Activated CD8-positive, alpha-beta memory T cell treated with anti-CD3 and anti-CD28 coated beads, Interleukin-2, amount 50 U/mL, for 24 hours (primary cell): ENCODE measurements at regions not wholly inside any gene's neighbourhood (a gene's known extent, or its start where the extent isn't known, plus 50 kb on each side); places are given as distances from the start of the nearest gene placed in this dataset.
"Not testable (repeated sequence)": the region's sequence is repeated elsewhere in the genome, so short reads cannot be mapped to it uniquely, and the experiment has no call there.

ENCODE experiments used
- DNase-seq: peaks from one replicate; pipeline ENCODE4 v3.0.0-alpha.2; 2020; ENCODE audit errors: extremely low read depth

- no peak for DNase-seq
These were observed 650.0 kb upstream of the STXBP6 start for GRCh38 chr14:25699981-25700380.

GRCh38 chr14:25698111-25698510 is 648.2 kb upstream of the STXBP6 start:
- DNase-seq: no peak

DNA sequence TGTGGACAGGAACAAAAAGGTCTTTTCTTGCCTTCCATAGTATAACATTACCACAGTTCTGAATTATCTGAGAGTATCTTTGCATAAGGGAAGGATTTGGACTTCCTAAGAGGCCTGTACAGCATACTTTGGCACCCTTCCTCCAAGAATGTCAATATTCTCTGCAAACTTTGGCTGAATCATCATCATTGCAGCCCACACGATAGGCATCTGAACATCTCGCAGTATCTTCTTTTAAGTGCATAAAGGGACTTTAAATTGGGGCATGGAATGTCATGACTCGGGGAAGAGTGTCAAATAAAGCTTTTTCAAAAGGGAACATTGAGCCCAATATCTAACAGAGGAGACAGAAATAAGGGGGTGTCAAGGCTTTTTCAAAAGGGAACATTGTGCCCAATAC is 646.2 kb upstream of the STXBP6 start:
- DNase-seq: no peak

DNA sequence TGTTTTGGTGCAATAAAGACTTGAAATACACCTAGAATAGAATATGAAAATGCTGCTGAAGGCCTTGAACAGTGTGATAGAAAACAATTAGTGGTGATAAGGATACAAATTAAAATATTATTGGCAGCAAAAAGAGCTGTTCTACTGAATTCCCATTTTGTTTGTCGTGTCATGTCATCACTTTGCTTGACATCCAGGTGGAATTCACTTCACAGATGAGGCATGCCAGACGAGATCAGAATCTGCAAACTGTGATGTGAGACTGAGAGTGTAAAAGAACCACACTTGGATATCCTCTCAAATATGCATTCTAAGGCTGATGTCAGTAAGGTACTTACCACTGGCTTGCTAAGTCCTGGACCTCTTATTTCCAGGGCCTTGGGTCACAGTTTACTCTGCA is 635.1 kb upstream of the STXBP6 start:
- no peak for DNase-seq

DNA sequence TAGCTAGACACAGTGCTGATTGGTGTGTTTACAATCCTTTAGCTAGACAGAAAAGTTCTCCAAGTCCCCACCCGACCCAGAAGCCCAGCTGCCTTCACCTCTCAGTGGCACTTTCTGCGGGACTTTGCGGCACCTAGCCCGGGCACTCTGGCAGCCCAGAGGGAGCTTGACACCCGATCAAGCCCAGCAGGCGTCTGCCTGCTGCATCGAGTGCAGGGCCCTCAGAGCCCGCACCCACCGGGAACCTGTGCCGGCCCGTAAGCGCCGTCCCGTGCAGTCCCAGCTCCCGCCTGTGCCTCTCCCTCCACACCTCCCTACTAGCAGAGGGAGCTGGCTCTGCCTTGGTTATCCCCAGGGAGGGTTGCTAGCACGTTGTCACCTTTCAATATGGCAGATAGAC is 631.0 kb upstream of the STXBP6 start:
- DNase-seq: no peak

DNA sequence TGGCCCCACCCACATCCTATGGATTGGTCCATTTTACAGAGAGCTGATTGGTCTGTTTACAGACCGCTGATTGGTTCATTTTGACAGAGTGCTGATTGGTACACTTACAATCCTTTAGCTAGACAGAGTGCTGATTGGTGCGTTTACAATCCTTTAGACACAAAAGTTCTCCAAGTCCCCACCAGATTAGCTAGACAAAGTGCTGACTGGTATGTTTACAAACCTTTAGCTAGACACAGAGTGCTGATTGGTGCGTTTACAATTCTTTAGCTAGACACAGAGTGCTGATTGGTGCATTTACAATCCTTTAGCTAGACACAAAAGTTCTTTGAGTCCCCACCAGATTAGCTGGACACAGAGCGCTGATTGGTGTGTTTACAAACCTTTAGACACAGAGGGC is 630.6 kb upstream of the STXBP6 start:
- not testable (repeated sequence) for DNase-seq

DNA sequence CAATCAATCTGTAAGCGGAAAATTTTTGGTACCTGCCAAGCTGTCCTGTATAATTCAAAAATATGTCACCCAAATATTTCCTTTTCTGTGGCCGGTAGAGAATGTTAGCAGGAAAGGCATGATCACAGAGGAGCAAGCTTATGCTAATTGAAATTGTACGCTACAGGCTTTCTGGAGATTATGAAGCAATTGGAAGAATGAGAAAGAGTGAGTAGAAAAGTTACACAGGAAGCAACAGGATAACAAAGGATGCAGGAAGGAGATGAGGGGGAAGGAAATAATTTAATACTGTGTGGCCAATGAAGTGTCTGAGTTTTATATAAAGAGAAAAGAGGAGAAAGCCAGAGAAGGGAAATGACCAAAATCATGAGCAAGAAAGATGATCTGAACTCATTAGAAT is 627.2 kb upstream of the STXBP6 start:
- no peak for DNase-seq

GRCh38 chr14:25667387-25667786 is 617.4 kb upstream of the STXBP6 start:
- no peak for DNase-seq

DNA sequence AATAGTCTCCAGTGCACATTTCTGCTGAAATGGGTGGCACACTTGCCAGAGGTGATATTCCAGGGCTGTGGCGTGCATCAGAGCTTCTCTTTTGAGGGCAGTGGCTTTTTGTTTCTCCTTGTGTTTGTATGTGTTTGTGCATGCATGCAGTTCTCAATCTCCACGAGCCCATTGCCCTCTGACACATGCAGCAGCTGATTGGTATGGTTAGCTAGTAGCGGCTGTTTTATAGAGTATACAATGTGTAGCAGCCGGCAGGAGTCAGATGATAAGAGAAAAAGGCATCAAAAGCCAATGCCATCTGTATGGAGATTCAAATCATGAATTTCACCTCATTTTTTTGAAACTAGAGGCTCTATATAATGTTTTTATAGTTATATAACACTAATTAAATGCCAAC is 616.9 kb upstream of the STXBP6 start:
- DNase-seq: no peak

GRCh38 chr14:25658988-25659387 is 609.0 kb upstream of the STXBP6 start:
- DNase-seq: no peak

DNA sequence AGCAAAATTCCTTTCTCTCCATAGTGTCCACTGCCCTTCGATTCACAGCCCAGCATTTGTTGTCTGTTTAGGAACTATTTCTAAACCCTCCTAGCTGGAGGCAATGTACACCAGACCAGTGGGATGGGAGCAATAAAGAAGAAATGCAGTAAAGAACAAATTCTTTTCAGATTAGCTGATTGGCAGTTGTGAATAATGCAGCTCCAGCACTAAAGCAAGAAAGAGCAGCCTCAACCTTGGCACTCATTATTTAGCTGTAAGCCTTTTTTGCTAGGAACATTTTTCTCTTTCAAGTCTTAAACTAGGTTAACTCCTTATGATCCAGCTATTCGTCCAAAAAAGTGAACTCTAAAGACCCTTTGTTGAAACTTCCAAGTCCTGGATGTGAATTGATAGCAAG is 580.5 kb upstream of the STXBP6 start:
- DNase-seq: no peak

- DNase-seq: no peak
These were observed 579.0 kb upstream of the STXBP6 start for GRCh38 chr14:25628978-25629377.

- DNase-seq: no peak
These were observed 578.4 kb upstream of the STXBP6 start for GRCh38 chr14:25628390-25628789.

DNA sequence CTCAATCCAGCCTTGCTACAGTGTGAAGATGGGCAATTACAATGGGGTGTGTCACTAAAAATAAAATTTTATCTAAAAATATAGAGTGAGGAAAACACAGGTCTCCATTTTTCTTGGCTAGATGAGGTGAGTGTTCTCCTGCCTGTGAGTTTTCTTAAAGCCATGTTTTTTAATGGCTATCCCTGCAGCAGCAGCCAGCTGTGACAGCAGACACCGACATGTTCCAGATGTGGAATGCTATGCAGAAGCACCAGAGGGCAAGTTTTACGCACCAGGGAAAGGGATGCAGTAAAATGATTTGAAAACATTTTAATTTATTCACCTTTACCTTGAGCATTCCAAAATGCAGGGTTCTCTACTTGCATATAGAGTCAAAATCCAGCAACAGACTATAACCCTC is 577.0 kb upstream of the STXBP6 start:
- DNase-seq: no peak

GRCh38 chr14:25622763-25623162 is 572.8 kb upstream of the STXBP6 start:
- no peak for DNase-seq

DNA sequence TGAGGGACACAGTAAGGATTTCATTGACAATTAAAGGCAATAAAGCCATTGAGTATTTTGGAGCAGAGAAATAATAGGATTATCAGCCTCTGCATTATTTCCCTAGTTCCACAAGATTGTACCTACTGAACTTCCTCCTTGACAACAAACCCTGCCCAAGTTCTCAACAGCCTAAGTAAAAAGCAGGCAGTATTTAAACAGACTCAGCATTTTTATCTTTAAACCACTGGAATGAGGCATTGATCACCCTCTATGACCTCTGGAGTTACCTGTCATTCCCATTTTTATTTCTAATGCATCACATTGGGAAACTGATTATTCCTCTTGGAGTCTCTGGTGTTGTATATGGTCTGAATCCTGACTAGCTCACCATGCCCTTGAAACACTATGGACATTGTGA is 570.6 kb upstream of the STXBP6 start:
- DNase-seq: no peak

DNA sequence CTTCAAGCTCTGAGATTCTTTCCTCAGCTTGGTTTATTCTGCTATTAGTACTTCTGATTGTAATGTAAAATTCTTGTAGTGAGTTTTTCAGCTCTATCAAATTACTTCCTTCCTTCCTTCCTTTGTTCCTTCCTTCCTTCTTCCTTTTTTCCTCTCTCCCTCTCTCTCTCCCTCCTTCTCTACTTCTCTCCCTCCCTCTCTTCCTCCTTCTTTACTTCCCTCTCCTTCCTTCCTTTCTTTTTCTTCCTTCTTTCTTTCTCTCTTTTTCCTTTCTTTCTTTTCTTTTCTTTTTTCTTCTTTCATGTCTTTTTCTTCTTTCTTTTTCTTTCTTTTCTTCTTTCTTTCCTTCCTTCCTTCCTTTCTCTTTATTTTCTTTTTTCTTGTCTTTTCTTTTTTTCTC is 565.2 kb upstream of the STXBP6 start:
- DNase-seq: no peak

DNA sequence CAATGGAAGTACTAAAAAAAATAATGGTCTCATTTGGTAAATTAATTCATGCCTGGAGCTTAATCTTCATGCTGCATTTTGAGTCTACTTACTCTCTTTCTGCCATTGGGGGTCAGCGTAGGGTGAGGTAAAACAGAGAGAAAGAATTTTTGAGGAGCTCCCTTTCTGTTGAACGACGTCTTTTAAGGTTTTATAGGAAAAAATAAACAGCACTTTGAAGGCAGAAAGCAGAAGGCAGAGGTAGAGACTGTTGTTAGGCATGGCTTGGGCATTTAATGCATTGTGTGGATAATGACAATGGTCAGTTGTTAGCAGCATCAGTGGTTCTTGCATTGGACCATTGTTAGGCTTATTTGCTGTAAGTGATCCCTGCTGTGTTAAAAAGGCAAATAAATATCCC is 557.2 kb upstream of the STXBP6 start:
- no peak for DNase-seq

DNA sequence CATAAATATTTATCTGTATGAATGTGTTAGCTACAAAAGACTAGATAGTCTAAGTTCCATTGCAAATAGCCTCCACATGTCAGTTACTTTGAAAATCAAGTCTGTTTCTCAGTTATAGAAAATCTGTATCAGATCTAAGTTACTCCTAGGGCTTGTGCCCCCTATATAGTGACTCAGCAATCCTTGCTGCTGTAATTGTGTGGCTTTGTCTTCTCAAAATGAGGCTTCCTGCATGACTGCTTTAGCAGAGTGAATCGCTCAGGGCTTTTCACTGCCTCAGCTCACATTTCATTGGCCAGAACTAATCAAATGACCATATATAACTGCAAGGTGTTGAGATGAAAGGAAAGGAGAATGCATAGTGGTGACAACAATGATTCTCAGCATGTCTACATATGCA is 552.2 kb upstream of the STXBP6 start:
- no peak for DNase-seq

GRCh38 chr14:25588751-25589150 is 538.8 kb upstream of the STXBP6 start:
- DNase-seq: no peak

DNA sequence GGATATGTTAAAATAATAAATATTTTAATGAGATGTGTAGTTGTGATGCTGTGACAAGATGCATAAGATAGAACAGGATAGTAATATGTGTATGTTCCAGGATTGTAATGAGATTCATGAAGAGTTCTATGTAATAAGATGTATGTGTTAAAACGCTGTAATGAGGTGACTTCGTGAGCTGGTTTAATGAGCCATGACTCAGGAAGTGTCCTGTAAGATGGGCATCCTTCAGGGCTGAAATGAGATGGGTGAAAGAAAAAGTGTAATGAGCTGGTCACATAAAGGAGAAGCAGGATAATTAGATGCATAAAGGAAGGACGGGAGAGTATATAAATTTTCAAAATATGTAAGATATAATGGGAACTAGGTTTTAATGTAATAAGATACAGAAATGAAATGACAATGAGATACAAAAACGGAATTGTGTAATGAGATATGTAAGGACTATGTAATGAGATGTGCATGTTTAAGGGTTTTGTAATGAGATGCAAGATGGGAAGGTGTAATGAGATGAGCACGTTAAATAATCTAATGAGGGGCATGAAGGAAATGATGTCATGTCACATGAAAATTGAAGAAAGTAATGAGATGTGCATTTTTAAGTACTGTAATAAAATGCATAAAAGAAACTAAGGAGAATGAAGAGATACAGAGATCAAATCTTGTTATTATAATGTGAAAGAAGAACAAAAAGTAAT is 524.8 kb upstream of the STXBP6 start:
- DNase-seq: no peak

DNA sequence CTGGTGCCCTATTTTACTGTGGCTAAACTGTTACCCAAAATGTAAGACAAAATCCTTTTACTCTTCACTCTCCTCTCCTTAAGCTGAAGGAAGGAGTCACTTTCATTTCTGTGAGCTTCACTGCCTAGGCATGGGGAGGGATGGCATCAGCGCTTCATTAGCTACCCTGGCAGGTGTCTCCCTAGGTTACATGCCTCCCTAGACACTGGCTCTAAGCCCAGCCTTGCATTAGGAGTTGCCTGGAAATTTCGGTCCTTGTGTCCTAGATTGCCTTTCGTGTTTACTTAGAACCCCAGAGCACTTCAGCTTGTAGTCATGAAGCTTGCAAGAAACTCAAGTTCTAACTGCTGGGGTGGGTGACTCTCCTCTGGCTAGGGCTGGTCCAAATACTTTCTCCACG is 520.5 kb upstream of the STXBP6 start:
- no peak for DNase-seq

- no peak for DNase-seq
These were observed 507.5 kb upstream of the STXBP6 start for GRCh38 chr14:25557466-25557865.

GRCh38 chr14:25552826-25553225 is 502.9 kb upstream of the STXBP6 start:
- no peak for DNase-seq
